H1 (cell line): ENCODE measurements at regions not wholly inside any gene's neighbourhood (a gene's known extent, or its start where the extent isn't known, plus 50 kb on each side); places are given as distances from the start of the nearest gene placed in this dataset.

Experiments used
- EP300 ChIP-seq, 2 experiments: IDR thresholded peaks; 1 replicate in 1 of 2; 2 replicates in 1 of 2; pipeline ENCODE4 v1.6.1; 2011 to 2012; ENCODE audit warnings: low read depth in 2 of 2, low read length in 2 of 2, mild to moderate bottlenecking in 2 of 2, borderline replicate concordance in 1 of 2, inconsistent platforms in 1 of 2, moderate library complexity in 1 of 2
- JUND ChIP-seq: IDR thresholded peaks from 2 replicates; pipeline ENCODE4 v1.6.1; 2011; ENCODE audit warnings: mild to moderate bottlenecking, improper control_type of control experiment, low read length
- POLR2A ChIP-seq, 2 experiments: IDR thresholded peaks; 1 replicate in 1 of 2; 2 replicates in 1 of 2; pipeline ENCODE4 v1.6.1; 2011; ENCODE audit warnings: low read depth in 2 of 2, low read length in 2 of 2, mild to moderate bottlenecking in 2 of 2; ENCODE audit errors: control extremely low read depth in 1 of 2
- SIX5 ChIP-seq: IDR thresholded peaks from 2 replicates; pipeline ENCODE4 v1.6.1; 2011; ENCODE audit warnings: mild to moderate bottlenecking, low read depth, low read length
- SP2 ChIP-seq: IDR thresholded peaks from 2 replicates; pipeline ENCODE4 v1.6.1; 2012; ENCODE audit warnings: mild to moderate bottlenecking, low read length, inconsistent platforms
- TEAD4 ChIP-seq: IDR thresholded peaks from 2 replicates; pipeline ENCODE4 v1.6.1; 2012; ENCODE audit warnings: low read depth, low read length, inconsistent platforms, mixed read lengths

- TF ChIP-seq EP300 (IDR thresholded peaks at IDR 0.05; ENCODE audit: borderline replicate concordance in 1 of 2, low read depth in 2 of 2, low read length in 2 of 2) (no peak), POLR2A (IDR thresholded peaks at IDR 0.05; ENCODE audit: control extremely low read depth in 1 of 2, low read depth in 2 of 2, low read length in 2 of 2) (no peak), TEAD4 (no peak), JUND (no peak), SP2 (no peak), SIX5 (no peak)
These were observed 169.5 kb upstream of the EDNRB start (continued) for GRCh38 chr13:78087966-78088678.
